IPS-15b (cell line): ENCODE measurements at regions not wholly inside any gene's neighbourhood (a gene's known extent, or its start where the extent isn't known, plus 50 kb on each side); places are given as distances from the start of the nearest gene placed in this dataset.

Experiments
- H3K27me3 ChIP-seq: one replicate; pipeline ENCODE4 v1.6.1; 2013; ENCODE audit warnings: low read length; ENCODE audit not compliant: control insufficient read depth, insufficient read depth
- H3K36me3 ChIP-seq: one replicate; pipeline ENCODE4 v1.6.1; 2013; ENCODE audit warnings: low read length; ENCODE audit not compliant: control insufficient read depth, insufficient read depth
- H3K4me1 ChIP-seq: one replicate; pipeline ENCODE4 v1.6.1; 2013; ENCODE audit warnings: mild to moderate bottlenecking, low read length; ENCODE audit not compliant: control insufficient read depth, insufficient read depth
- H3K4me3 ChIP-seq: one replicate; pipeline ENCODE4 v1.5.1; 2013; ENCODE audit warnings: low read depth, low read length
- H3K9ac ChIP-seq: one replicate; pipeline ENCODE4 v1.6.1; 2013; ENCODE audit warnings: low read depth, mild to moderate bottlenecking, low read length
- H3K9me3 ChIP-seq: one replicate; pipeline ENCODE4 v1.6.1; 2013; ENCODE audit warnings: mild to moderate bottlenecking, low read length; ENCODE audit not compliant: control insufficient read depth, insufficient read depth

GRCh38 chr12:85516039-85516438 lies 236.0 kb downstream of the ALX1 start:
- H3K9me3 ChIP-seq, result no peaks in the 10 kb centered on the region
- H3K4me1 ChIP-seq, result peaks cover 11% of the 10 kb centered on the region
- H3K4me3 ChIP-seq, result no peak overlapping the region
- no peaks in the 10 kb centered on the region for H3K27me3 ChIP-seq
- no peaks in the 10 kb centered on the region for H3K36me3 ChIP-seq
- no peak overlapping the region for H3K9ac ChIP-seq

GRCh38 chr12:85516667-85517325 lies 236.8 kb downstream of the ALX1 start:
- Histone ChIP-seq H3K4me1 (peaks cover 11% of the 10 kb centered on the region), H3K9me3 (no peaks in the 10 kb centered on the region), H3K27me3 (no peaks in the 10 kb centered on the region), H3K4me3 (no peak overlapping the region), H3K36me3 (no peaks in the 10 kb centered on the region), H3K9ac (no peak overlapping the region)

- Histone ChIP-seq H3K9me3 (no peaks in the 10 kb centered on the region), H3K27me3 (no peaks in the 10 kb centered on the region), H3K36me3 (no peaks in the 10 kb centered on the region), H3K4me3 (no peak overlapping the region), H3K9ac (no peak overlapping the region), H3K4me1 (peaks cover 11% of the 10 kb centered on the region)
These were observed 239.1 kb downstream of the ALX1 start for GRCh38 chr12:85519163-85519562.

GRCh38 chr12:85523197-85523596 lies 243.2 kb downstream of the ALX1 start:
- Histone ChIP-seq H3K9ac (no peak overlapping the region), H3K27me3 (no peaks in the 10 kb centered on the region), H3K4me3 (no peak overlapping the region), H3K9me3 (no peaks in the 10 kb centered on the region), H3K4me1 (peaks cover 8% of the 10 kb centered on the region), H3K36me3 (no peaks in the 10 kb centered on the region)

- no peaks in the 10 kb centered on the region for H3K9me3 ChIP-seq
- no peaks in the 10 kb centered on the region for H3K4me1 ChIP-seq
- no peak overlapping the region for H3K9ac ChIP-seq
- no peak overlapping the region for H3K4me3 ChIP-seq
- H3K27me3 ChIP-seq, result no peaks in the 10 kb centered on the region
- no peaks in the 10 kb centered on the region for H3K36me3 ChIP-seq
These were observed 247.2 kb downstream of the ALX1 start for GRCh38 chr12:85527192-85527591.

GRCh38 chr12:85529896-85530295 lies 249.9 kb downstream of the ALX1 start:
- Histone ChIP-seq H3K36me3 (no peaks in the 10 kb centered on the region), H3K4me3 (no peak overlapping the region), H3K9ac (no peak overlapping the region), H3K27me3 (no peaks in the 10 kb centered on the region), H3K9me3 (no peaks in the 10 kb centered on the region), H3K4me1 (no peaks in the 10 kb centered on the region)

GRCh38 chr12:85530456-85530855 lies 250.4 kb downstream of the ALX1 start:
- Histone ChIP-seq H3K9me3 (no peaks in the 10 kb centered on the region), H3K4me3 (no peak overlapping the region), H3K36me3 (no peaks in the 10 kb centered on the region), H3K9ac (no peak overlapping the region), H3K27me3 (no peaks in the 10 kb centered on the region), H3K4me1 (no peaks in the 10 kb centered on the region)

GRCh38 chr12:85531341-85531740 lies 251.3 kb downstream of the ALX1 start:
- H3K4me1 ChIP-seq, result no peaks in the 10 kb centered on the region
- no peaks in the 10 kb centered on the region for H3K36me3 ChIP-seq
- H3K27me3 ChIP-seq, result no peaks in the 10 kb centered on the region
- no peak overlapping the region for H3K4me3 ChIP-seq
- no peaks in the 10 kb centered on the region for H3K9me3 ChIP-seq
- H3K9ac ChIP-seq, result no peak overlapping the region

GRCh38 chr12:85549640-85550039 lies 269.6 kb downstream of the ALX1 start:
- Histone ChIP-seq H3K36me3 (no peaks in the 10 kb centered on the region), H3K4me1 (peaks cover 22% of the 10 kb centered on the region), H3K27me3 (no peaks in the 10 kb centered on the region), H3K4me3 (no peak overlapping the region), H3K9ac (no peak overlapping the region), H3K9me3 (no peaks in the 10 kb centered on the region)

- H3K36me3 ChIP-seq, result no peaks in the 10 kb centered on the region
- H3K27me3 ChIP-seq, result no peaks in the 10 kb centered on the region
- no peak overlapping the region for H3K9ac ChIP-seq
- no peak overlapping the region for H3K4me3 ChIP-seq
- no peaks in the 10 kb centered on the region for H3K9me3 ChIP-seq
- H3K4me1 ChIP-seq, result peaks cover 22% of the 10 kb centered on the region
These were observed 270.9 kb downstream of the ALX1 start for GRCh38 chr12:85550924-85551323.

GRCh38 chr12:85552461-85552860 lies 272.4 kb downstream of the ALX1 start:
- no peaks in the 10 kb centered on the region for H3K9me3 ChIP-seq
- no peaks in the 10 kb centered on the region for H3K27me3 ChIP-seq
- H3K4me3 ChIP-seq, result no peak overlapping the region
- H3K36me3 ChIP-seq, result no peaks in the 10 kb centered on the region
- peaks cover 22% of the 10 kb centered on the region for H3K4me1 ChIP-seq
- no peak overlapping the region for H3K9ac ChIP-seq

GRCh38 chr12:85557850-85558249 lies 277.8 kb downstream of the ALX1 start:
- Histone ChIP-seq H3K9ac (no peak overlapping the region), H3K4me1 (no peaks in the 10 kb centered on the region), H3K27me3 (no peaks in the 10 kb centered on the region), H3K4me3 (no peak overlapping the region), H3K36me3 (no peaks in the 10 kb centered on the region), H3K9me3 (no peaks in the 10 kb centered on the region)
